ENCODE measurements at regions not wholly inside any gene's neighbourhood (a gene's known extent, or its start where the extent isn't known, plus 50 kb on each side); places are given as distances from the start of the nearest gene placed in this dataset.

- in situ Hi-C loops (cut with MboI; ENCODE audit: low pct_unique_long_range_greater_than_20kb, low sequenced_read_pairs, unreplicated experiment), result no loop called here
- no peak for DNase-seq (ENCODE audit: low spot score)
Observed at GRCh38 chr6:139443231-139444112, 69.0 kb upstream of the CITED2 start.

DNA sequence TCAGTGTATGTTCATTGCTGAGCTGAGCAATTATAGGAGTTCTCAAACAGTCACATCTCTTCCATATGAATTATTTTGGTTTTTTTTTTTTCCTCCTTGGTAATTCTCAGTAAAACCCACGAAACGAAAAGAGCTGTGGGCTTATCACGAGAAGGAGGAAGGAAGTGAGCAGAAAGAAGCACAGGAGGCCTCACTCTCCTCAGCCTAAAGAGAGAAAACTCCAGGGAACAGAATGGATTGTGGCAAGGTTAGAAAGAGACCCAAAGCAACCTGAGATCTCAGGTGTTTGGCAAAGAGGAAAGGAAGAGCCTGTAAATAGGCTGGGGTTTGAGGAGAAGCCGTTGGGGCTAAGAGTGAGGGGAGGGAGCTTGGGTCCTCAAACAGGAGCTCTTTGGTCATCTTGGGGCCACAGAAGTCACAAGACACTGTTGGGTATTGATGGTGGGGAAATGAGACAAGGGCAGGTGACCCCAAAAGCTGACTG lies 67.8 kb upstream of the CITED2 start:
- TF ChIP-seq CTCF (IDR thresholded peaks at IDR 0.05; ENCODE audit: extremely low read depth, insufficient read depth, missing control alignments), result no peak
- no peak for DNase-seq (ENCODE audit: low spot score)
- in situ Hi-C loops (cut with MboI; ENCODE audit: low pct_unique_long_range_greater_than_20kb, low sequenced_read_pairs, unreplicated experiment), result no loop called here

More at GRCh38 chr6:139443231-139444112, 69.0 kb upstream of the CITED2 start:
- TF ChIP-seq CTCF (IDR thresholded peaks at IDR 0.05; ENCODE audit: extremely low read depth, insufficient read depth, missing control alignments), result no peak

DNA sequence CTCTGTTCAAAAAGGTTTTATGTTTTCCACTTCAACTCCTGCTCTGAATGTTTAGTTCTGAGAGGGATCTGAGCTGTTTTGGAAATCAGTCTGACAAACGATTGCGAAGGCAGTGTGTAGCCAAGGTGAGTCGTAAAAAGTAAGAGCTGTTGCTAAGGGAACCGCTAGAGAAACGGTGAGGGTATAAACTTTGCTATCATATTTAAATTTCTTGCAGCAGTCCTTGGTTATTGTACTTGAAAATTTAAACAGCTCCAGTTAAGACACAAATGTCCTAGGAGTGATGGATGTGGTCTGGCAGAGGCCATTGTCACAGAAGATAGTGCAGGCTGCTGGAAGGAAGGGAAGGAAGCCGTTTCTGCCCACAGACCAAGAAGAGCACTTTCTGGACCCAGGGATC lies 64.9 kb upstream of the CITED2 start:
- DNase-seq (ENCODE audit: low spot score), result no peak
- TF ChIP-seq CTCF (IDR thresholded peaks at IDR 0.05; ENCODE audit: extremely low read depth, insufficient read depth, missing control alignments), result no peak
- in situ Hi-C loops (cut with MboI; ENCODE audit: low pct_unique_long_range_greater_than_20kb, low sequenced_read_pairs, unreplicated experiment), result no loop called here

- TF ChIP-seq CTCF (IDR thresholded peaks at IDR 0.05; ENCODE audit: extremely low read depth, insufficient read depth, missing control alignments), result no peak
- in situ Hi-C loops (cut with MboI; ENCODE audit: low pct_unique_long_range_greater_than_20kb, low sequenced_read_pairs, unreplicated experiment), result no loop called here
- no peak for DNase-seq (ENCODE audit: low spot score)
Observed at GRCh38 chr6:139438775-139439174, 64.3 kb upstream of the CITED2 start.

DNA sequence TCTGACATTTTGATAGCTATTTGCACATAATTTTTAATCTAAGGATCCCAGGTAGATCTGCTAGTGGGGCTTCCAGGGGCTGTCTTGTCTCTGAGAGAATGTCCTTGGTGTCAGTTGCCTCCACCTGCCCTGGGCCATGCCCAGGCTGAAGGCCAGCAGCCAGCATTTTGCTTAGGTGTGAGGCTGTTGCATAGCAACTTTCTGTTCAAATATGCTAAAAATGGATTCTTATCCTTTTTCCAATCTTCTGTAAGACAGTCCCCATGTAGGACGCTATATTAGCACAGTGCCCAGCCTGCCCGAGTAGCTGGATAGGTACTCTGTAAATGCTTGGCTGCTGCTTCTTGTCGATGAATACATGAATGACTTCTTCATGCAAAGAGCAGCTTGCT lies 62.5 kb upstream of the CITED2 start:
- in situ Hi-C loops (cut with MboI; ENCODE audit: low pct_unique_long_range_greater_than_20kb, low sequenced_read_pairs, unreplicated experiment), result no loop called here
- DNase-seq (ENCODE audit: low spot score), result no peak
- TF ChIP-seq CTCF (IDR thresholded peaks at IDR 0.05; ENCODE audit: extremely low read depth, insufficient read depth, missing control alignments), result no peak

DNA sequence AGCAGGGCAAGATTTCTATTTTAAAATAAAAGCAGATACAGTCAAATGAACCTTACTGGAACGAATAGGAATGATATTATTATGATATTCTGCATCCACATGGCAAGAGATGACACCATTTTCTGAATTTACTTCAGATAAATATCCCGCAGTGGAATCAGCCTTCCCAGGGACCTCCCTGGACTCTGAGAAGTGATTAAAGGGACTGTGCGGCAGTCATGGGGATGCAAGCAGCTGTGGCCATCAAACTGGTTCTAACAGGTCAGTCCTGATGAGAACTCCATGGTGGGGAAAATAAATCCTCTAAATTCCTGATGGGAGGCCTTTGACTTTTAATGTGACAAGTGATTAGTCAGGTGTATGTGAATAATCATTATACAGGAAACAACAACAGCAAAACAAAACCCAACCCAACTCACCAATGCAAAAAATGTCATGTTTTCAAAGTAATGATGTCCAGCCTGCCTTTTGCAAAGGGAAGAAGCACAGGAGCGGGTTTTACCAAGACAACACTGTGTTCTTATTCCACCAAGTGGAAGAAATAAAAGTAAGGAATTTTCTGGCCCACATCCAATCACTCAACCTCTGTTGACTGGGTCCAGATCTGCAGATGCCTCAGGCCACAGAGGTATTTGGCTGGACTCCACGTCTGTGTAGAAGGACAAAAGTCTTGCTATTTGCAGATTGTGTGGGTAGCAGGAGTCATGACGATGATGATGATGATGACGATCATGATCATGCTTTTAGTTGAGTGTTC lies 61.9 kb upstream of the CITED2 start:
- DNase-seq (ENCODE audit: low spot score), result no peak
- in situ Hi-C loops (cut with MboI; ENCODE audit: low pct_unique_long_range_greater_than_20kb, low sequenced_read_pairs, unreplicated experiment), result no loop called here
- no peak for TF ChIP-seq CTCF (IDR thresholded peaks at IDR 0.05; ENCODE audit: extremely low read depth, insufficient read depth, missing control alignments)
